ENCODE measurements at regions not wholly inside any gene's neighbourhood (a gene's known extent, or its start where the extent isn't known, plus 50 kb on each side); places are given as distances from the start of the nearest gene placed in this dataset.
"Not testable (repeated sequence)": the region's sequence is repeated elsewhere in the genome, so short reads cannot be mapped to it uniquely, and the experiment has no call there.

DNA sequence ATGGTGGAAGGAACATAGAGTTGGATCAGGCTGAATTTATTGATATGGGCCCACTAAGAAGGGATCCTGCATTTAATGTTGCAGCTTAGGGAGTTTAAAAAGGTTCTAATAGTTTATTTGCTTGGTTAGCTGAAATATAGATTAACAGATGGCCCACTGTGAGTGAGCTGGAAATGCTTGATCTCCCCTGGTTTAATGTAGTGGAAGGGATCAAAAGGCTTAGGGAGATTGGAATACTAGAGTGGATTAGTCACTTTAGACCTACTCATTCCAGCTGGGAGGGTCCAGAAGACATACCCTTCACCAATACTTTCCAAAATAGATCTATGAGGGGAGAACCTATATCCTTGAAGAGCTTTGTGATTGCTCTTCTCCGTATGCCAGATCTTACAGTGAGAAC lies 130.1 kb upstream of the ZC3H12C start:
- DNase-seq (ENCODE audit: low read depth in 3 of 3, low spot score in 2 of 3), result no peak

DNA sequence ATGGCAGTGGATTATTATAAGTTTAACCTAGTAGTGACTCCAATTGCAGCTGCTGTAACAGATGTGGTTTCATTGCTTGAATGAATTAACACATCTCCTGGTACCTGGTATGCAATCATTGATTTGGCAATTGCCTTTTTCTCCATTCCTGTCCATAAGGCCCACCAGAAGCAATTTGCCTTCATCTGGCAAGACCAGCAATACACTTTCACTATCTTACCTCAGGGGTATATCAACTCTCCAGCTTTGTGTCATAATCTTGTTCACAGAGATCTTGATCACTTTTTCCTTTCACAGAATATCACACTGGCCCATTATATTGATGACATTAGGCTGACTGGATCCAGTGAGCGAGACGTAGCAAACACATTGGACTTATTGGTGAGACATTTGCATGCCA lies 128.7 kb upstream of the ZC3H12C start:
- DNase-seq (ENCODE audit: low read depth in 3 of 3, low spot score in 2 of 3), result no peak

DNA sequence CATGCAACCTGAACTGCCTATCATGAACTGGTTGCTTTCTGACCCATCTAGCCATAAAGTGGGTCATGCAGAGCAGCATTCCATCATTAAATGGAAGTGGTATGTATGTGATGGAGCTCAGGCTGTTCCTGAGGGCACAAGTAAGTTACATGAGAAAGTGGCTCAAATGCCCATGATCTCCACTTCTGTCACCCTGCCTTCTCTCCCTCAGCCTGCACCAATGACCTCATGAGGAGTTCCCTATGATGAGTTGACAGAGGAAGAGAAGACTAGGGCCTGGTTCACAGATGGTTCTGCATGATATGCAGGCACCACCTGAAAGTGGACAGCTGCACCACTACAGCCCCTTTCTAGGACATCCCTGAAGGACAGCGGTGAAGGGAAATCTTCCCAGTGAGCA lies 127.7 kb upstream of the ZC3H12C start:
- DNase-seq (ENCODE audit: low read depth in 3 of 3, low spot score in 2 of 3), result not testable (repeated sequence)

DNA sequence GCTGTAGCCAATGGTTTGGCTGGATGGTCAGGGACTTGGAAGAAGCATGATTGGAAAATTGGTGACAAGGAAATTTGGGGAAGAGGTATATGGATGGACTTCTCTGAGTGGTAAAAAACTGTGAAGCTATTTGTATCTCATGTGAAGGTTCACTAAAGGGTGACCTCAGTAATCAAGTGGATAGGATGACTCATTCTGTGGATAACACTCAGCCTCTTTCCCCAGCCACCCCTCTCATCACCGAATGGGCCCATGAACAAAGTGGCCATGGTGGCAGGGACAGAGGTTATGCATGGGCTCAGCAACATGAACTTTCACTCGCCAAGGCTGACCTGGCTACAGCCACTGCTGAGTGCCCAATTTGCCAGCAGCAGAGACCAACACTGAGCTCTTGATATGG lies 127.3 kb upstream of the ZC3H12C start:
- not testable (repeated sequence) for DNase-seq (ENCODE audit: low read depth in 3 of 3, low spot score in 2 of 3)

DNA sequence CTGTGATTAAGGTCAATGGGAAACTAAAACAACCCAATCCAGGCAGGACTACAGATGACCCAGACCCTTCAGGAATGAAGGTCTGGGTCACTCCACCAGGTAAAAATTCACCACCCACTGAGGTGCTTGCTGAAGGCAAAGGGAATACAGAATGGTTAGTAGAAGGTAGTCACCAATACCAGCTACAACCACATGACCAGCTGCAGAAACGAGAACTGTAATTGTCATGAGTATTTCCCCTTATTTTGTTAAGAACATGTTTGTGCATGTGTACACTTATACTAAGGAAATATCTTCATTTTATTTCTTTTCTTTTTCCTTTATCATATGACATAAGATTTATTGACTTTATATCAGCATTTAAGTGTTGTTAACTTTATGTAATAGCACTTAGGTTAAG lies 126.1 kb upstream of the ZC3H12C start:
- DNase-seq (ENCODE audit: low read depth in 3 of 3, low spot score in 2 of 3), result not testable (repeated sequence)

DNA sequence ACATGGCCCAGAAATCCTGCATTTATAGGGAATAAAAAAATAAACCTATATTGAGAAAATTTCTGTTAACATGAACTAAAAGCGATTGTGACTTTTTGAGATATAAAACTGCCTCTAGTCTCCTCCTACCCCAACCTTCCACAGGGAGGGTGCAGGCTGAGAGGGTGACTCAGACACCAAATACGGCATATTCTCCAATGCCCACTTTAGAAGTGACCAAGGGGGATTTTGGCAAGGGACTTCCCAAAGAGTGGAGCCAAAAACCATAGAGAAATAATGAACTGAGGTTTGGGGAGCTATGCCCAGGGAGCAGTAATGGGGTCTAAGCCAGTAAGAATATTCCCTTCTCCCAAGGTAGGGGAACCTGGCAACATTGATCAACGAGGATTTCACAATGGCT lies 124.9 kb upstream of the ZC3H12C start:
- no peak for DNase-seq (ENCODE audit: low read depth in 3 of 3, low spot score in 2 of 3)

DNA sequence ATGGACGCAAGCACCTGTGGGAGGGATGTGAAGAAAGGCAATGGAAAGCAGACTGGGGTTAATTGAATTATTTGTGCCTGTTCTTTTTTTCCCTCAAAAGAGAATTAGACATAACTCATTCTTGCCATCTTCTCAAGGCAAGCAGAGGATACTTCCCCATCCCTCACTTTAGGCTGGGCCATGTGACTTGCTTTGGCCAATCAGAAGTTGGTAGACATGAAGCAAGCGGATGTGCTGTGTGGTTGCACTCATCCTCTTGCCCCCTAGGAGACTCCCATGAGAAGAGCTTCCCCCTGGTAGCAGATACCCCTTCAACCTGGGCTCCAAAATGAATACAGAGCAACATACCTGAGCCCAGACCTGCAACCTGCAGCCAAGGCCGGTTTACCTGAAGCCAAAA lies 124.4 kb upstream of the ZC3H12C start:
- DNase-seq (ENCODE audit: low read depth in 3 of 3, low spot score in 2 of 3), result no peak

DNA sequence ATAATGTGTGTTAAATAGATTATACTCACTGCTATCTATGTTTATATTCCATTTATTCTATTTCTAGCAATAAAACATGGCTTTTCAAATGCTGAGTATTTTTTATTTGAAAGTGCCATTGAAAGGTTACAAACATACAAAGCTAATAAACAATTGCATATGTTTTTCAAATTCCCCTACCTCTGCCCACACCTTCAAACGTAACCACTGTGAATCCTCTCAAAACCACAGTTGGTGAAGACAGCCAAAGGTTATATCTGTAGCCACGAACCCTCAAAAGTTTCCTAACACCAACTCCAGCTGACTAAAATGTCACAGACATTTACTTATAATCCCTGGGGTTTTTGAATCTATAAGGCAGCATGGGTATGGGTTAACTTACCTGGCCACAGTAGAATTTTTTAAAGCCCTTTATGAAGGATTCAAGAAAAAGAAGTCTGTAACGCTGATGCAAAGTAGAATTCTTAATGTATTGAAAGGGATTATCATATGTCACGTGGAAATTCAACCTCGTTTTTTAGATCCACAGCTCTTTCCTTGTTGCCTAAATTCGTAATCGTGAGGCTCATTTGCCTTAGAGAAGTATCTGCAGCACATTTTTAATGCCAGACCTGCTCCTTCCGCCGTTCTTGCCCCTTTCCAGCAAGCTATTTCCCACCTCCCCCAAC lies 122.5 kb upstream of the ZC3H12C start:
- DNase-seq (ENCODE audit: low read depth in 3 of 3, low spot score in 2 of 3), result no peak

DNA sequence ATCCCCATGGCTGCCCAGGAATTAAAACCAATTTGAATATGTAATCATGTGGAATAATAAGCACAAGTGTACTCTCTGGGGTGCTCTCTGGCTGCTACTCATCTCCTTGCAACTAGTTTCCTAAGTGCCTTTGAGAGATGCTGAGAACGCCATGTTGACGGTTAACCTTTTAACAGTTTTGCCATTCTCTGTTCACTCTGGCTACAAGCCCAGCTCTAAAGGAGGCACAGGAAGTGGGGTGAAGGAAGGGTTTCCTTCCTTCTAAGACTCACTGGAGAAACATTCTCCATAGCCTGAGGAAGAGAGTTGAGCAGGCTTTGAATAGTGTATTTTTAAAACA lies 122.0 kb upstream of the ZC3H12C start:
- no peak for DNase-seq (ENCODE audit: low read depth in 3 of 3, low spot score in 2 of 3)

DNA sequence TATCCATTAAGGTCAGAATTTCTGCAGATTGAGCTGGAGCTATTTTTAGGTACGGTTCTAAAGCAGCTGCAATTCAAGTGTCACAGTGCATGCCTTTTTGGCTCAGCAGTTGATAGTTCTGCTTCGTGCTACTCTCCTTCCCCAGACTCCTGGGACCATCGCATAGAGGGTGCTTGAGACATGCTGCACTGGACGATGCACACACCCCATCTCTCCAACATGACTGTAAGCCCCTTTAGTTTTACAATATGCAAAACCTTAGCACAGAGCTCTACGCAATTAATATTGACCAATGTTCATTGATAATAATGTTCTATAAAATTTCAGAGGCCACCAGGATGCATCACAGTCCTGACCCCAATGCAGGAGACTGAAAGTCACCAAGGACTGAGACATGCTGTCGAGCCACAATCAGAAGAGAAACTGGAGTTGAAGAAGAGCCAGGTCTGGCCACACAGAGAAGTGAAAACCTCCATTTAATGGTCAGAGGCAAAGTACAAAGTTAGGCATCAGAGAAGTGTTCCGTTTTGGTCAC lies 120.9 kb upstream of the ZC3H12C start:
- no peak for DNase-seq (ENCODE audit: low read depth in 3 of 3, low spot score in 2 of 3)

DNA sequence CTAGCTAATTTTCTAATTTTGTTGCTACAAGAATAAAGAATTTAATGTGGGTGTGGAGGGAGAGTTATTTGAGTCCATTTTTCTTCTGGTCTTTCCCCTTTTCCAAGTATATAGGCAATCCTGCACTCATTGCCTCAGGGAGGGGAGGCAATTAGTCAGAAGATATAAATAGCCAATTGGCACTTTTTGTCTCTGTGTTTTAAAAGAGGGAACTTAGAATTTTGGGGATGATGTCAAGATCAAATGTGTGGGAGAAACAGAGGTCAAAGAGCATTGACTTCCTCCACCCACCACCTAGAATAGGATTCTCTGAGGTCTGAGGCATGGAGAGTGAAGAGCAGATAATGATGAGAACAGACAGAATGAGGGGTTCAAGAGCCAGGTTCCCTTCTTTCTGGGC lies 120.3 kb upstream of the ZC3H12C start:
- DNase-seq (ENCODE audit: low read depth in 3 of 3, low spot score in 2 of 3), result no peak

DNA sequence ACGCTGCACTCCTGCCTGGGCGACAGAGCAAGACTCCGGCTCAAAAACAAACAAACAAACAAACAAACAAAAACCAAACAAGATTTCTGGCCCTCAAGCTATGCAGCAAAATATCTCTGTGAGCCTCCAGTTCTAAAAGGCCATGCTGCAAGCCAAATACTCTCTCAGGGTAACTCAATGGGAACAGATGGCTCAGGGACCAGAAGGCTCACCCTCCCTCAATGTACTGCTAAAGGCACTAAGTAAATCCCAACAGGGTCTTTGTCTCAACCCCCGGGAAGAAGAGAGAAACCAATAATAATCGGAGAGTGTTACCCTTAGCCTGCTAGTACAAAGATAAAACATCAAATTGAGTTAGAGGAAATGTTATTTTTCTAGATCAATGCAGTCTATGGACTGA lies 119.7 kb upstream of the ZC3H12C start:
- DNase-seq (ENCODE audit: low read depth in 3 of 3, low spot score in 2 of 3), result no peak

DNA sequence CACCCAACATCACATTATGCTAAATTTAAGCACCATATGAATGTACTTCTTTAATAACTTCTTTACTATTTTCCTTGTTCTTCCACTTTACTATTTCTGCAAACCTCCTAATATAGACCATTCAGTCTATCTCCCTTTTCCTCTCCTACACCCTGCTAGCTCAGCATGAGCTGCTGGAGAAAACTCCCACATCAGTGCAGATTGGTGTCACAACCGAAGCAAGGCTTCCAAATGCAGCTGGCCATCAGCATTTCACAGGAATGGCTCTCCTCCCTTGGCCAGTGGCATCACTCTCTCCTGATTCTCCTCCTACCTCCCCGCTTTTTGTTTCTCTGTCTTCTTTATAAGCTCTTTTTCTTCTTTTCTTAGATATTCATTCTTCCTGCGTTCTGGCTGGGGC lies 118.7 kb upstream of the ZC3H12C start:
- no peak for DNase-seq (ENCODE audit: low read depth in 3 of 3, low spot score in 2 of 3)

DNA sequence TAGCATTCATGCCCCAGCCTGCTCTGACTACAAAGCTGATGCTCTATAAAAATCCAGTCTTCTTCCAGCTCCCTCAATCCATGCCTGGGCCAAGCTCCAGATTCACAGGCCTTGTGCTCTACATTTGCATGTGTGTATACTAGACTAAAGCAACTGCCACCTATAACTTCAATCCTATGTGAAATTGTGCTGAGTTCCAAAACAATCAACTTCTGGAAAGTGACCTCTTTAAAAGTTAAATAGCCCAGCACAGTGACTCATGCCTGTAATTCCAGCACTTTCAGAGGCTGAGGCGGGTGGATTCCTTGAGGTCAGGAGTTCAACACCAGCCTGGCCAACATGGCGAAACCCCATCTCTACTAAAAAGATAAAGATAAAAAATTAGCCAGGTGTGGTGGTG lies 114.3 kb upstream of the ZC3H12C start:
- DNase-seq (ENCODE audit: low read depth in 3 of 3, low spot score in 2 of 3), result no peak

DNA sequence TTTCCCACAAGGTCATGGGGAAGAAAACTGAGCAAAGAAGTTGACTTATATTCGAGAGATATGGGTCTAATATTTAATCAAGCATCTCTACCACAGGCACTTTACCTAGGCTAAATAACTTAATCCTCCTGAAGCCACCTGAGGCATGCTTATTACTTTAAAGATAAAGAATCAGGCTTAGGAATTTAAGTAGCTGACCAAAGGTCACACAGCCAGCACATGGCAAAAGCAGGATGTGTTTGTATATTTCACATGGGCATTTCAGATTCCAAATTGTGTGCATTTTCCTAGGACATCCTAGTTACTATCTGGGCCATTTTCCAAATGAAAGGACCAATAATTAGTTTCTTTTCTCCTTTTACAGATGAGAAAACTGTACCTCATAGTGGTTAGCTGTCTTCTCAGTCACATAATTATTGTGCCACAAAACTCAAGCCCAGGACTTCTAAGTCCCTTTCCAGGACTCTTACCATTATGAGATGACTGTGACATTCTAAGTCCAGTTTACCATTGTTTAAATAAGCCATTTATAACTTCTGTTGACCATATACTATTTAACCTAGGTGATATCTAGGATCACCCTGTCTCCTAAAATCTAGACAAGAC lies 112.1 kb upstream of the ZC3H12C start:
- no peak for DNase-seq (ENCODE audit: low read depth in 3 of 3, low spot score in 2 of 3)

DNA sequence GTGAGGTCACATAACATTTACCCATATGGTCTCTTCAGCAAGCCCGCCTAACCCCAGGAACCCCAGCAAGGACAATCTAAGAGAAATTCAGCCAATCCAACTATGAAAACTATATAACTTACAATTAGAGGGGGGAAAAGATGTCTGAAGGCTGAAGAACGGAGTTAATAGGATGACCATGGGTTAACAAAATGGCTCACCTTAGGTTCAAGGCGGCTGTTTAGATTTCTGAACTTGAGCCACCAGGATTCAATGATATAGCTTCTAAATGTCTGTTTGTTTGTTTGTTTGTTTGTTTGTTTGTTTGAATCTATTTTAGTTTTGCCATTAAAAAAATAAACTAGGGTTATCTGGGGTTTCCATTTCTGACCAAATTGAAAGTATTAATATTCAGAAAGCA lies 109.8 kb upstream of the ZC3H12C start:
- DNase-seq (ENCODE audit: low read depth in 3 of 3, low spot score in 2 of 3), result no peak

DNA sequence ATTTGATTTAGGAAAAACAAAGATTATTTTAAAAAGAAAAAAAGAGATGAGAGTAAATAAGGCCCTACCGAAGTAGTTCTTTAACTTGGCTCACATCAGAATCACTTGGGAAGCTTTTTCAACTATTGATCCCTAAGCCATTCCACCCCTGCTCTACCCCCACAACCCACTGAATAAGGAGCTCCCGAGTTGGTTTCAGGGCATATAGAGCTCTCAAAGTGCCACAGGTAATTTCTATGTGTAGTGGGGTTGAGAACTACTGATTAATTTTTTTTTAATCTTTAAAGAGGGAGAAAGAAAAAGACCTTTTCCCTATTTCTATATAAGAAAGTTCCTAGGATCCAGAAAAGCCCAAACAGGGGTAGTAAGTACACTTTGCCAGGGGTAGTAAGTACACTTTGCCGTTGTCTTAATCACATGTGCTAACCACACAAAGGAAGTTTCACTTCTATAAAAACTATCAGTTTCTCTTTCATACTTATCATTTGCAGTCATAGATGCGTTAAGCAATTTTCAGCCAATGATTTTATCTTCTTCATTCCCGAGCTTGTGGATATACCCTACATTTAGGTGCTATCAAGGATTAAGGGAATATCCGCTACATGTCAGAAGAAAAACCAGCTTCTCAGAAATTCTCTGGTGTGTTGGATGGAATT lies 108.4 kb upstream of the ZC3H12C start:
- DNase-seq (ENCODE audit: low read depth in 3 of 3, low spot score in 2 of 3), result no peak

DNA sequence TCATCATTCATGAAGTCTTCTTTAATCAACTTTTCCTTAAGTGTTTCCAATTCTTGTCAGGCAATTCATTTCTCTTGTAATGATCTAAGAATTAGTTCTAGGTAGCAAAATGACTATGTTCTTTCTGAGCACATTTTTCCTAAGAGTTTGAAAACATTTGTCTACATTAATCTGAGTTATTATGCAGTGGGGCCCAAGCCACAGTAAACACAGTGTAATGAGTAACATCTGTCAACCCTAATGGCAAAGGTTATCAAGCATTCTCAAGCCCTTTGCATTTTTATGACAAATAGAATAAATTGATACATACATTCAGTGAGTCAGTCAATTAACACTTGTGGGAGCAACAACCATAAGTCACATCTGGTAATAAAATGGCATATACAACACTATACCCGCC lies 106.7 kb upstream of the ZC3H12C start:
- no peak for DNase-seq (ENCODE audit: low read depth in 3 of 3, low spot score in 2 of 3)

DNA sequence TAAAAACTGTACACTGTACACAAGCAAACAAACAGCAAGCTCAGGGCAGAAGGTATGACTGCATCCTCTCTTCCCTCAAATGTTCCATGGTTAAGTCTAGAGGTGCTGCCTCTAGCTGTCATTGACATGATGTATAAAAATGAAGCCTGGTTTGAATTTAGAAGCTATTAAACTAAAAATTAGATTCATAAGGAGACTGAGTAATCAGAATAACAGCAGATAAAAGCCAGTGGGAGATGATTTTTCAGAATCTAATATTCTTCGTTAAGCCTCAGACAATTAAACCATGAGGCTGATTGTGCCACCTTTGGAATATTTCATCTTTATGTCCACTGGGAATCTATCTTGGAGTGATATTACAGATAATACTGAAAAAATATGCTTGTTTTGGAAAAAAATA lies 101.4 kb upstream of the ZC3H12C start:
- no peak for DNase-seq (ENCODE audit: low read depth in 3 of 3, low spot score in 2 of 3)

DNA sequence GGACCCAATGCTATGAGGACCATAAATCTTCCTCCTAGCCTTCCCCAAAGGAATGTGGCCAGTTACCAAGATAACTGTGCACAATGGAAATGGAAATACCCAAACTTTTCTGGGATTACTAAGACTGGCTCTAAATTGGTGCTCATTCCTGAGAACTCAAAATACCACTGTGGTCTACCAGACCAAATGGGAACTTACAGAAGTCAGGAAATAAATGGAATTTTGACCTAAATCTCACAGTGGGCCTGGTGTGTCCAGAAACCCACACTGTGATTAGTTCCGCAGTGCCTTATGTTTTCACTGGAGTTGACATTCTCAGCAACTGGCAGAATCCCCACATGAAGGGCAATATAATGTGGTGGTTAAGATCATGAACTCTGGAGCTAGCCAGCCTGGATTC lies 99.4 kb upstream of the ZC3H12C start:
- no peak for DNase-seq (ENCODE audit: low read depth in 3 of 3, low spot score in 2 of 3)

DNA sequence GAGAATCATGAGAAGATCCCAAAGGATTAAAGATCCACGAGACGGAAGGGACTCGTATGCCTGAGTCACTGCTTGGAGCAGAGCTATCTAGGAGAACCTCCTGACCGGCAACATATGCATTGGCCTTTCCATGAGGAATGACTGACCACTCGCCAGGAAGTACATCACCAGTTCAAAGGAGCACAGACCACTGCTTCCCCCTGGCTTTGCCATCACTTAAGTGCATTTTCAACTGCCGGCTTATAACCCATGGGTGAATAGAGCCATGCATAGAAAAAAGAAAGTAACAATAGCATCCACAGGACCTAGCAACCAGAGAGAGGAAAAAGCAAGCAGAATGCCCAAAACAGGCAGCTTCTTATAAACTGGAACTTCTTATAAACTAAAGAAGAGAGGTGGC lies 98.3 kb upstream of the ZC3H12C start:
- DNase-seq (ENCODE audit: low read depth in 3 of 3, low spot score in 2 of 3), result no peak

DNA sequence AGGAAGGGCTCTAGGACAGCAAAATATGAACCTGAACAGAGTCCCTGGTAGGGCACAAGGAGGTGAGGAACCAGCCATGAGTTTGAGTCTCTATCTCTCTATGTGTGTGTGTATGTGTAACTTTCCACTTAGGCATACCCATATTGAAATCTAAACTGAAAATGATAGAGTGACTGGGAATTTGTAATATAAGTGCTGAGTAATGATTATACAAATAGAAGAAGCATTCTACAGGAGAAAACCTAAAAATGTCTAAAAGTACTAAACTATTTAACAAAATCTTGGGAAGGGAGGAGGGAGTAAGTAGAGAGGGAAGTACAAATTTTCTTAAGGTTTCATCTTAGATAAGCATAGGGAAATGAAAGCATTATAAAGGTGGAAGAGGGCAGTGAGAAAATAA lies 97.1 kb upstream of the ZC3H12C start:
- no peak for DNase-seq (ENCODE audit: low read depth in 3 of 3, low spot score in 2 of 3)
